H1 (cell line): ENCODE measurements at regions not wholly inside any gene's neighbourhood (a gene's known extent, or its start where the extent isn't known, plus 50 kb on each side); places are given as distances from the start of the nearest gene placed in this dataset.

ENCODE experiments used
- ASH2L ChIP-seq: fragments of 200-600, 300-600 bp; sonication (generic); IDR thresholded peaks from one replicate; pipeline ENCODE4 v1.7.1; 2017; ENCODE audit warnings: low read length
- CHD7 ChIP-seq: fragments of 300-600 bp; sonication (generic); IDR thresholded peaks from 2 replicates; pipeline ENCODE4 v1.7.1; 2012; ENCODE audit warnings: low read length, moderate library complexity, mild to moderate bottlenecking, inconsistent platforms; ENCODE audit not compliant: insufficient replicate concordance
- CREB1 ChIP-seq: IDR thresholded peaks from 2 replicates; pipeline ENCODE4 v1.6.1; 2012; ENCODE audit warnings: inconsistent platforms
- EP300 ChIP-seq, 2 experiments: IDR thresholded peaks; 1 replicate in 1 of 2; 2 replicates in 1 of 2; pipeline ENCODE4 v1.6.1; 2011 to 2012; ENCODE audit warnings: low read depth in 2 of 2, low read length in 2 of 2, mild to moderate bottlenecking in 2 of 2, borderline replicate concordance in 1 of 2, inconsistent platforms in 1 of 2, moderate library complexity in 1 of 2
- GTF2F1 ChIP-seq: IDR thresholded peaks from 2 replicates; pipeline ENCODE4 v1.6.1; 2012; ENCODE audit warnings: low read depth, low read length, improper control_type of control experiment, borderline replicate concordance
- JUND ChIP-seq: IDR thresholded peaks from 2 replicates; pipeline ENCODE4 v1.6.1; 2011; ENCODE audit warnings: mild to moderate bottlenecking, improper control_type of control experiment, low read length
- POLR2A ChIP-seq, 2 experiments: IDR thresholded peaks; 1 replicate in 1 of 2; 2 replicates in 1 of 2; pipeline ENCODE4 v1.6.1; 2011; ENCODE audit warnings: low read depth in 2 of 2, low read length in 2 of 2, mild to moderate bottlenecking in 2 of 2; ENCODE audit errors: control extremely low read depth in 1 of 2
- RBBP5 ChIP-seq: IDR thresholded peaks from 2 replicates; pipeline ENCODE4 v1.7.1; 2012; ENCODE audit warnings: low read depth, mild to moderate bottlenecking, inconsistent platforms, low read length, moderate library complexity, borderline replicate concordance
- SAP30 ChIP-seq: fragments of 300-600 bp; sonication (generic); IDR thresholded peaks from 2 replicates; pipeline ENCODE4 v1.7.1; 2012; ENCODE audit warnings: low read length, moderate library complexity, mild to moderate bottlenecking, inconsistent platforms; ENCODE audit not compliant: insufficient read depth, insufficient replicate concordance
- SP1 ChIP-seq: IDR thresholded peaks from 2 replicates; pipeline ENCODE4 v1.6.1; 2011; ENCODE audit warnings: low read depth, low read length
- TBP ChIP-seq: IDR thresholded peaks from 2 replicates; pipeline ENCODE4 v1.6.1; 2011; ENCODE audit warnings: low read depth, low read length, improper control_type of control experiment
- TEAD4 ChIP-seq: IDR thresholded peaks from 2 replicates; pipeline ENCODE4 v1.6.1; 2012; ENCODE audit warnings: low read depth, low read length, inconsistent platforms, mixed read lengths

- TF ChIP-seq CHD7 (no peak), ASH2L (no peak), TEAD4 (no peak), SP1 (no peak), EP300 (IDR thresholded peaks at IDR 0.05; ENCODE audit: borderline replicate concordance in 1 of 2, low read depth in 2 of 2, low read length in 2 of 2) (no peak), GTF2F1 (no peak), CREB1 (no peak), RBBP5 (no peak), JUND (no peak), TBP (no peak), POLR2A (IDR thresholded peaks at IDR 0.05; ENCODE audit: control extremely low read depth in 1 of 2, low read depth in 2 of 2, low read length in 2 of 2) (no peak), SAP30 (no peak)
Measured at GRCh38 chr2:191593622-191594385, 84.1 kb upstream of the NABP1 start (continued).
